H1 (cell line): ENCODE measurements at regions not wholly inside any gene's neighbourhood (a gene's known extent, or its start where the extent isn't known, plus 50 kb on each side); places are given as distances from the start of the nearest gene placed in this dataset.

Experiments used
- CTCF ChIA-PET: fragments of 300-600 bp; sonication (Branson Sonifier 250); formaldehyde crosslinking; loops from one replicate; lab custom pipeline; 2021; ENCODE audit not compliant: partially characterized antibody; lab: Charles Lee
- POLR2A ChIA-PET: fragments of 300-600 bp; sonication (Branson Sonifier 250); formaldehyde crosslinking; loops from one replicate; lab custom pipeline; 2021; ENCODE audit warnings: inconsistent platforms; ENCODE audit not compliant: partially characterized antibody; lab: Charles Lee
- DNase-seq, 2 experiments: peaks; one replicate each; pipeline versions ENCODE4 v3.0.0 to v3.0.0-alpha.2; 2010 to 2022; ENCODE audit warnings: low spot score in 2 of 2, low read depth in 1 of 2, mixed read lengths in 1 of 2
- FAIRE-seq: peaks from 2 replicates; lab custom pipeline; 2011; peaks lifted over from hg19 to GRCh38; lab: Jason Lieb, UNC
- H2AFZ ChIP-seq: 2 replicates; pipeline ENCODE4 v1.8.1; 2012; ENCODE audit warnings: low read length, inconsistent platforms
- H2AK5ac ChIP-seq: 2 replicates; pipeline ENCODE4 v1.6.1; 2013; ENCODE audit warnings: low read depth, low read length
- H2BK120ac ChIP-seq: replicated peaks from 2 replicates; pipeline ENCODE3; 2013; ENCODE audit warnings: low read depth, low read length, inconsistent platforms
- H2BK12ac ChIP-seq: 2 replicates; pipeline ENCODE4 v1.6.1; 2013; ENCODE audit warnings: low read depth, low read length
- H2BK15ac ChIP-seq: 2 replicates; pipeline ENCODE4 v1.6.1; 2013; ENCODE audit warnings: low read length
- H2BK20ac ChIP-seq: 2 replicates; pipeline ENCODE4 v1.6.1; 2013; ENCODE audit warnings: low read length
- H2BK5ac ChIP-seq: 2 replicates; pipeline ENCODE4 v1.6.1; 2013; ENCODE audit warnings: low read depth, low read length
- H3K14ac ChIP-seq: 2 replicates; pipeline ENCODE4 v1.6.1; 2013; ENCODE audit warnings: inconsistent platforms; ENCODE audit not compliant: insufficient read length
- H3K18ac ChIP-seq: 2 replicates; pipeline ENCODE4 v1.6.1; 2013; ENCODE audit warnings: low read length; ENCODE audit errors: extremely low read depth
- H3K23ac ChIP-seq: 2 replicates; pipeline ENCODE4 v1.6.1; 2013; ENCODE audit warnings: inconsistent platforms; ENCODE audit not compliant: insufficient read length
- H3K23me2 ChIP-seq: 2 replicates; pipeline ENCODE4 v1.6.1; 2013; ENCODE audit warnings: low read depth, low read length
- H3K27ac ChIP-seq: 2 replicates; pipeline ENCODE4 v1.6.1; 2011; ENCODE audit warnings: low read depth, low read length, inconsistent platforms
- H3K27me3 ChIP-seq, 4 experiments: replicated peaks in 1 of 4; 1 replicate in 1 of 4; 2 replicates in 3 of 4; pipeline versions ENCODE4 v1.6.1 to v1.8.1; 2011 to 2013; ENCODE audit warnings: low read length in 3 of 4, mild to moderate bottlenecking in 3 of 4, inconsistent platforms in 2 of 4, mixed read lengths in 2 of 4, moderate library complexity in 1 of 4; ENCODE audit not compliant: control insufficient read depth in 3 of 4, insufficient read depth in 3 of 4; ENCODE audit errors: extremely low read depth in 1 of 4
- H3K36me3 ChIP-seq, 4 experiments: 2 replicates each; pipeline versions ENCODE4 v1.6.1 to v1.8.1; 2011 to 2013; ENCODE audit warnings: mild to moderate bottlenecking in 4 of 4, low read length in 3 of 4, moderate library complexity in 2 of 4, control low read depth in 1 of 4, inconsistent platforms in 1 of 4; ENCODE audit not compliant: insufficient read depth in 4 of 4, control insufficient read depth in 2 of 4
- H3K4ac ChIP-seq: replicated peaks from 2 replicates; pipeline ENCODE3; 2013; ENCODE audit warnings: low read length, low read depth, mixed read lengths, inconsistent platforms; ENCODE audit not compliant: insufficient read length
- H3K4me1 ChIP-seq, 4 experiments: replicated peaks in 1 of 4; 1 replicate in 1 of 4; 2 replicates in 3 of 4; pipeline versions ENCODE4 v1.6.1 to v1.8.1; 2011 to 2013; ENCODE audit warnings: low read length in 3 of 4, inconsistent platforms in 2 of 4, mixed read lengths in 1 of 4; ENCODE audit not compliant: insufficient read depth in 4 of 4, control insufficient read depth in 3 of 4
- H3K4me2 ChIP-seq, 2 experiments: 2 replicates each; pipeline versions ENCODE4 v1.6.1 to v1.8.1; 2011 to 2013; ENCODE audit warnings: low read depth in 2 of 2, low read length in 2 of 2, control low read depth in 1 of 2, inconsistent platforms in 1 of 2, mild to moderate bottlenecking in 1 of 2; ENCODE audit not compliant: insufficient read depth in 1 of 2
- H3K4me3 ChIP-seq, 4 experiments: fragments of 200-600, 300-600 bp in 1 of 4; sonication (generic), shearing (Covaris generic), sonication (Bioruptor Twin) in 1 of 4; 2 replicates each; pipeline versions ENCODE4 v1.5.1 to v1.8.1; 2011 to 2016; ENCODE audit warnings: low read length in 4 of 4, low read depth in 3 of 4, control low read depth in 2 of 4, inconsistent platforms in 2 of 4, mild to moderate bottlenecking in 2 of 4, mixed read lengths in 1 of 4, moderate library complexity in 1 of 4; ENCODE audit not compliant: insufficient read depth in 2 of 4; ENCODE audit errors: extremely low read depth in 1 of 4
- H3K56ac ChIP-seq: replicated peaks from 2 replicates; pipeline ENCODE3; 2013; ENCODE audit warnings: low read depth, mild to moderate bottlenecking, mixed read lengths, low read length, inconsistent platforms; ENCODE audit not compliant: insufficient read length
- H3K79me1 ChIP-seq: 2 replicates; pipeline ENCODE4 v1.6.1; 2013; ENCODE audit warnings: low read depth, low read length, control low read depth
- H3K79me2 ChIP-seq, 2 experiments: 2 replicates each; pipeline versions ENCODE4 v1.6.1 to v1.8.1; 2012 to 2013; ENCODE audit warnings: low read length in 2 of 2, mild to moderate bottlenecking in 2 of 2, inconsistent platforms in 1 of 2; ENCODE audit not compliant: insufficient read depth in 2 of 2, control insufficient read depth in 1 of 2
- H3K9ac ChIP-seq, 4 experiments: replicated peaks in 1 of 4; 1 replicate in 1 of 4; 2 replicates in 3 of 4; pipeline versions ENCODE4 v1.6.1 to v1.8.1; 2011 to 2013; ENCODE audit warnings: low read depth in 3 of 4, low read length in 3 of 4, control low read depth in 2 of 4, mild to moderate bottlenecking in 2 of 4, moderate library complexity in 2 of 4, inconsistent platforms in 1 of 4; ENCODE audit errors: extremely low read depth in 1 of 4
- H3K9me3 ChIP-seq, 2 experiments: 2 replicates each; pipeline versions ENCODE4 v1.6.1 to v1.8.1; 2012 to 2013; ENCODE audit warnings: mild to moderate bottlenecking in 2 of 2, moderate library complexity in 2 of 2, control low read depth in 1 of 2, inconsistent platforms in 1 of 2, low read depth in 1 of 2, low read length in 1 of 2, mixed read lengths in 1 of 2; ENCODE audit not compliant: insufficient read depth in 2 of 2
- H4K20me1 ChIP-seq, 2 experiments: replicated peaks in 1 of 2; 2 replicates each; pipeline versions ENCODE3 to v1.8.1; 2011 to 2013; ENCODE audit warnings: inconsistent platforms in 2 of 2, low read length in 2 of 2, mild to moderate bottlenecking in 1 of 2; ENCODE audit not compliant: insufficient read depth in 2 of 2, control insufficient read depth in 1 of 2
- H4K5ac ChIP-seq: 2 replicates; pipeline ENCODE4 v1.6.1; 2013; ENCODE audit warnings: low read length, low read depth, mixed read lengths, inconsistent platforms; ENCODE audit not compliant: insufficient read length
- H4K8ac ChIP-seq: 2 replicates; pipeline ENCODE4 v1.8.0; 2013; ENCODE audit warnings: mild to moderate bottlenecking, moderate library complexity, low read length, inconsistent platforms; ENCODE audit not compliant: insufficient read depth; ENCODE audit errors: extremely low read depth
- H4K91ac ChIP-seq: replicated peaks from 2 replicates; pipeline ENCODE3; 2013; ENCODE audit warnings: low read length, mixed read lengths, inconsistent platforms; ENCODE audit not compliant: insufficient read length
- CBX8 ChIP-seq: fragments of 300-800, 300-1000 bp; sonication (generic); IDR thresholded peaks from 2 replicates; pipeline ENCODE4 v1.7.1; 2016; ENCODE audit warnings: low read depth, low read length, borderline replicate concordance
- CHD1 ChIP-seq: IDR thresholded peaks from 2 replicates; pipeline ENCODE4 v1.6.1; 2012; ENCODE audit warnings: low read depth, low read length, improper control_type of control experiment
- MAX ChIP-seq: IDR thresholded peaks from 2 replicates; pipeline ENCODE4 v1.6.1; 2012; ENCODE audit warnings: inconsistent platforms
- RAD21 ChIP-seq, 2 experiments: IDR thresholded peaks in 1 of 2; conservative IDR thresholded peaks in 1 of 2; 2 replicates each; pipeline ENCODE4 v1.6.1; 2011; ENCODE audit warnings: low read depth in 2 of 2, low read length in 2 of 2, improper control_type of control experiment in 1 of 2, inconsistent platforms in 1 of 2, mild to moderate bottlenecking in 1 of 2, moderate library complexity in 1 of 2
- SP4 ChIP-seq: IDR thresholded peaks from 2 replicates; pipeline ENCODE4 v1.6.1; 2012; ENCODE audit warnings: low read length, inconsistent platforms
- TBP ChIP-seq: IDR thresholded peaks from 2 replicates; pipeline ENCODE4 v1.6.1; 2011; ENCODE audit warnings: low read depth, low read length, improper control_type of control experiment
- WGBS, 2 experiments: shearing (Covaris generic) in 1 of 2; methylation state at CpG; one replicate each; pipeline versions ENCODE4 v1.1.6 to v1.1.7; 2013 to 2015; ENCODE audit warnings: low lambda C conversion rate in 2 of 2, mixed read lengths in 2 of 2, inconsistent platforms in 1 of 2, low coverage in 1 of 2, missing lambda C conversion rate in 1 of 2; ENCODE audit not compliant: insufficient replicate concordance in 2 of 2, insufficient coverage in 1 of 2, insufficient read length in 1 of 2; ENCODE audit errors: extremely low coverage in 1 of 2, missing lambda C conversion rate in 1 of 2; 5-methylcytosine and 5-hydroxymethylcytosine counted together

- Histone ChIP-seq H4K8ac (no peak overlapping the region), H3K79me2 (no peaks in the 10 kb centered on the region), H2BK20ac (no peak overlapping the region), H2BK120ac (no peak overlapping the region), H3K36me3 (no peaks in the 10 kb centered on the region), H3K4ac (no peak overlapping the region), H2AFZ (peak overlapping the region; percentile 60), H4K91ac (no peak overlapping the region), H3K79me1 (no peaks in the 10 kb centered on the region), H3K18ac (no peak overlapping the region), H3K9ac (no peak overlapping the region), H2BK12ac (no peak overlapping the region; the same call in 1 of the 2 replicates), H3K14ac (no peak overlapping the region), H4K20me1 (no peaks in the 10 kb centered on the region), H3K4me2 (peak overlapping the region; percentile 8 to 36; a peak in 1 of 4 replicates), H3K4me1 (peaks cover 0 to 3% (median 0%) of the 10 kb centered on the region in 4 experiments; a peak in 2 of 7 replicates), H2BK5ac (no peak overlapping the region), H3K23me2 (no peaks in the 10 kb centered on the region), H3K23ac (no peak overlapping the region), H3K4me3 (no peak overlapping the region; a peak in 1 of 8 replicates), H3K56ac (no peak overlapping the region), H2BK15ac (no peak overlapping the region), H4K5ac (no peak overlapping the region), H3K27ac (no peak overlapping the region), H3K27me3 (no peaks in the 10 kb centered on the region), H2AK5ac (no peak overlapping the region), H3K9me3 (no peaks in the 10 kb centered on the region)
- DNase-seq (peak; percentile 80 to 91), FAIRE-seq (peak; percentile 97)
- WGBS, 2 experiments = 32% methylated on average over 17 of the region's 17 CpGs; no CpG with 5 or more reads in 1 of the 2 experiments
- CTCF ChIA-PET = interaction anchor here (0.7 to 1.7 kb wide), 37 partner anchors 9 to 435 kb away, joined by 3 to 12 read pairs (median 3); partner anchors contain the start of gene SNCA
- POLR2A ChIA-PET = no interaction called here
- peak; percentile 73 to 81 for TF ChIP-seq RAD21 (IDR thresholded peaks at IDR 0.05 in 1 of 2, conservative IDR thresholded peaks at IDR 0.05 in 1 of 2; ENCODE audit: low read depth in 2 of 2, low read length in 2 of 2)
- TF ChIP-seq CBX8 = no peak
- TF ChIP-seq SP4 = no peak
- TF ChIP-seq TBP = peak; percentile 82
- no peak for TF ChIP-seq CHD1
- TF ChIP-seq MAX = no peak
Measured at GRCh38 chr4:89640620-89641366, 196.2 kb downstream of the SNCA start.
